GM19193 (cell line): ENCODE measurements at regions not wholly inside any gene's neighbourhood (a gene's known extent, or its start where the extent isn't known, plus 50 kb on each side); places are given as distances from the start of the nearest gene placed in this dataset.

Experiments
- POLR2A ChIP-seq: IDR thresholded peaks from 4 replicates; pipeline ENCODE4 v1.6.1; 2011; ENCODE audit not compliant: insufficient read depth, insufficient read length; ENCODE audit errors: extremely low read depth

DNA sequence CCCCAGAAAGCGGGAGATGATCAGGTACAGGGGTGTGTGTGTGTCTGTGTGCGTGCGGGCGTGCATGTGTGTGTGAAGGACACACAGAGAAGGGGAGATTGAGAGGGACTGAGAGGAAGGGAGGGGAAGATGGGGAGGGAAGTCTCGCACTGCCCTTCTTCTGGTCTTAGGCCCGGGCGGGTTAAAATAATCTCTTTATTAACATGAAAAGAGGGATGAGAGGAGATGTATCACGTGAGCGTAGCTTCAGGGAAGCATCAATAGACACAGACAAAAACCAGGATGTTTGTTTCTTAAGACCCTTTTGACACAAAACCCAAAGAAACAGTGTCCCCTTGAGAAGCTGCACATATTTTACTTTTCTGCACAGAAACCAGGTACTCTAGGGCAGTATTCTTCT lies 347.3 kb downstream of the BRD1 start:
- no peak for TF ChIP-seq POLR2A

DNA sequence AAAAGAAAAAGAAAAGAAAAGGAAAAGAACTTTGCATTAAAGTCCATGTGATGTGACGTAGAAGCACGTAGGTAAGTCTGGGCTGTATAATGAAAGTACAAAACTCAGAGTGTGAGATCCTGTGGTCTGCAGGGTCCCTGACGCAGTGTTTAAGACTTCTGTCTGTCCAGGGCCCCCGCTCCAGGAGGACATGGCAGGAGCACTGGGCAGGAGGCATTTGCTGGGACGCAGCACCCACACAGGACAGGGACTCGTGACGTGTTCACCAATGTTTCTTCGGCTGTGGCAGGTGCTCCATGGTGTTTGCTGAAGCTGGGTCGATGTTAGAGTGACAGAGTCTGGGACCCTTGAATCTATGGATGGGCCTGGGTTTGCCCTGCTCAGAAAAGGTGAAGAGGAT lies 348.1 kb downstream of the BRD1 start:
- TF ChIP-seq POLR2A, result no peak

DNA sequence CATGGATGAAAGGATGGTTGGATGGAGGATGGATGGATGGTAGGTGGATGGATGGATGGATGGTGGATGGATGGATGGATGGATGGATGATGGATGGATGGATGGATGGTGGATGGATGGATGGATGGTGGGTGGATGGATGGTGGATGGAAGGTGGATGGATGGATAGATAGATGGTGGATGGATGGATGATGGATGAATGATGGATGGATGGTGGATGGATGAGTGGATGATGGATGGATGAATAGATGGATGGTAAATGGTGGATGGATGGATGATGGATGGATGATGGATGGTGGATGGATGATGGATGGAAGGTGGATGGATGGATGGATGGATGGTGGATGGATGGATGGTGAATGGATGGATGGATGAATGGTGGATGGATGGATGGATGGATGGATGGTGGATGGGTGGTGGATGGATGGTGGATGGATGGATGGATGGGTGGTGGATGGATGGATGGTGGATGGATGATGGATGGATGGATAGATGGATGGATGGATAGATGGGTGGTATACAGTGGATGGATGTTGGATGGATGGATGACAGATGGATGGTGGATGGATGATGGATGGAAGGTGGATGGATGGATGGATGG lies 350.8 kb downstream of the BRD1 start:
- no peak for TF ChIP-seq POLR2A

DNA sequence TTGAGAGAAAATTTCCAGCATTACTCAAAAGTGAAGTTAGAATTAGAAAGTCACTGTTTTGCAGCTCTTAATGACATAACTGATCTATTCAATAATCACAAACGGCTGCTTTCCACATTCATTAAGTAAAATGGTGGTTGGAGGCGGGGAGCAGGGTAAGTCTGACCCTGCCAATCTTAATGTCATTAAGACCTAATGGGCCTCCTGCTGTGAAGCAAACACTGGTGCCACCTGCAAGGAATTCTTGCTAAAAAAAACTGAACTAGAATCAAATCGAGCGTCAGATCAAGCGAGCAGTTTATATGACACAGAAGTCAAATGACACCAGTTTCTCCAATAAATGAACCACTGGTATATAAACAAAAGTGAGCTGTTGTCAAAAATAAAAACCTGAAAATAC lies 351.5 kb downstream of the BRD1 start:
- TF ChIP-seq POLR2A, result no peak

DNA sequence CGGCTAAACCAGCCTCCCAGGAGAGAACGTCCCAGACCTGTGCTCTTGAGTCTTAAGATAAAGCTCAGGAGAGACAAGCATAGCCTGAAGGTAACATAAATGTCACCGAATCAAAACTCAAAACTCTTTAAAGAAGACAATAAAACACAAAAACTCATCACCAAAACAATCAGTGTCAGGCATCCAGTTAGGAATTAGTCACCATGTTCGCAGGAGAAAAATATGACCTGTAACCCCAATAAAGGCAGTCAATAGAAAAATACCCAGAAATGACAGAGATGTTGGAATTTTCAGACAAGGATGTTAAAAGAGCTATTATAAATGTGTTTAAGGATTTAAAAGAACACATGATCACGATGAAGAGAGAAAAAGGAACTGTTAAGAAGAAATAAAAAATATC lies 352.4 kb downstream of the BRD1 start:
- TF ChIP-seq POLR2A, result no peak

DNA sequence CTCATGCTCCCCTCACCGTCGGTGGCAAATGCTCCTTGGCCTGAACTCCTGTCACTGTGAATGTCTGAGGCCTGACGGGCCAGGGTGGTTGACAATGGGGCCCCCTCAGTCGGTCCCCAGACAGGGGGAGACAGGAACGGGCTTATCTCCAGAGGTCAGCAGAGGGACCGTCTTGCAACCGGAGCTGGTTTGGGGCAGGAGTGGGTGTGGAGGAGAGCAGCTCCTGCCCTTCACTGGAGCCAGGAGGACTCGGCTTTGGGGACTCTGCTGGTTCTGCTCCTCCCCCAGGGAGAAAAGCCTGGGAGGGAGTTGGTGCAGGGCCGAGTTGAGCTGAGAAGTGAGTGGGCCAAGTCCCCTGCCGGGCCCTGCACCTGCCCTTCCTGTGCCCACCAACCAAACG lies 354.4 kb downstream of the BRD1 start:
- no peak for TF ChIP-seq POLR2A

DNA sequence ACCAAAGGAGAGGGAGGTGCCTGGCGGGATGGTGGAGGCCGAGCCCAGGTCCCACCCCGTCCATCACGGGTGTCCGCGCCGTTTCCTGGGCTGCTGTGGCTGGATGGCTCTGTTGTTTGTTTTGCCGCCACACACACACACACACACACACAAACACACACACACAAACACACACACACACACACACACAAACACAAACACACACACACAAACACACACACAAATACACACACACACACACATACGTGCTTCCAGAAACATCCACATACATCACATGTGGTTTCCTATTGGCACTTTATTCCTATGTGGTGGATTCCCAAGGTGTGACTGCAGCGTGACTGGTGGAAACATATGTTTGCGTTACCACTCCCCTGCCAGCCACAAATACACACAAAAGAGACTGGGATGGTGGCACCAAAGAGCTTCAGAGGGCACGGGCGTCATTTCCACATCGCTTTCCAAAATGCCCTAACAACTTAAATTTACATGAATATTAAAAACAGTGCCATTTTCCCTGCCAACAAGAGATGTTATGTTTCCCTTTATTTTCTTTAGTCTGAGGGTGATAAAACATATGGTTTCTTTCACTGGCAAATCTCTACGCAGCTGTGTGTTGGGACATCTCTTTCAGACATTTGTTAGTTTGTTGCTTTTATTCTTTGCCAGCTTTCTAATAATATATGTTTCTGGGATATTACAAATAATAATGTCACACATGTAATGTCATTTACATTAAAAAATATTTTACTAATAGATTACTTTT lies 356.8 kb downstream of the BRD1 start:
- TF ChIP-seq POLR2A, result no peak

DNA sequence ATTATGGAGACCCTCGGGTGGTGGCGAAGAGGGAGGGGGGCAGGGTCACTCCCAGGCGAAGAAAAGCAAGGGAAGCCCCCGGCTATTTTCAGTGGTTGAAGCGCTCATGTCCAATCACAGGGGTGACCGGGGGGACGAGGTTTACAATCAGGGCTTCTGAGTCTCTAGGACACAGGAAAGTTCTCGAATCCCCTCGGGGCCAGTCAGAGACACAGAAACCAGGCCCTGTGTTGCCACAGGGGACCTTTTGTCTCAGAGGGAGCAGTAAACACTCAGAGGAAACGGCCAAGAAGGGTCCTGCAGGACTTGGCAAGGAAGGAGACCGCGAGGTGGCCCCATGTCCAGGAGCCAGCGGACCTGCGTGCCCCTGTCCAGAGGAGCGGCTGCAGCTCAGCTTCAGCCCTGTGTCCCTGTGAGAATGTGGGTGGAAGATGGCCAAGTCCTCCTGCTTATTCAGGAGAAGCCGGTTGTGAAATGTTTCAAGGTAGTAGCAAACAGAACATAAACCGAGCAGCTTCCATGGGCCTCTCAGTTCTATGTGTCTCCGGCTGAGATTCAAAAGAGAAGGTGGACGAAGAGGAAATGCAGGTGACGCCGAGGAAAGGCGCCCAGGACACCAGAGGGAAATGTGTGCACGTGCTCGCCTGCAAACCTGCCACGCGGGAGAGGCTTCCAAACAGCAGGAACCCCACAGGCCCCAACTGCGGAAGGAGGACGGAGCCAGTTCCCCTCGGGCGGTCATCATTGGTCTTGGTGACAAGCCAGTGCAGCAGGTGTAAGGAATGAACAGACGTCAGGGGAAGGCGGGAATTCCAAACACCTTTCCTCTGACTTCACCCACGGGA lies 357.6 kb downstream of the BRD1 start:
- TF ChIP-seq POLR2A, result no peak

DNA sequence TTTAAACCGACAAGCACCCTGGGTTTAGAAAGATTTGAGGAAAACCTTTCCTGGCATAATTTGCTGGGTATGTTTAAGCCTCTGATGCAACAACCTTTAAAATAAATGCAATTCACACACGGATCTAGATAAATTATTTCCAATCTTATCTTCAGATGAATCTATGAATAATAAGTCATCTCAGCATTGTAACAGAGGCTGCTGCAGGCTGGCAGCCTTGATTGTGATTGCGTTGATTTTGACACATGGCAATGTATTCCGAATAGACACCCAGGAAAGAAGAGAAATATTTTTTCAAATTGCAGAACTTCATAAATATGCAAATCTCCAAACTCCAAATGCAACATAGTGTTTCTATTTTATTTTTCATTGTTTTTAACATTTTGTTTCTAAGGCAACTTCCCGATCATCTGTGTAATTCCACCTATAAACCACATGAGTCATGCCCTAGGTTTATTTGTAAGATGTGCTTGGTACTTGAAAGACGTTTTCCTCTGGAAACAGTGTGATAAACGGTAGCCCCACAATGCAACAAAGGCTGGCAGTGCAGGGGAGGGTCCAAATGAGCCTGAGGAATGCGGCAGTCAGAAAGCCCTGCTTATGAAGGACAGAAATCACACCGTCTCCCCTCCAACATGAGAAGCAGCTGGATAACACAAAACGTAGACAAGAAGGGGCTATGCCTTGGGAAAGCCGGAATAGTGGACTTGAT lies 359.0 kb downstream of the BRD1 start:
- TF ChIP-seq POLR2A, result no peak

DNA sequence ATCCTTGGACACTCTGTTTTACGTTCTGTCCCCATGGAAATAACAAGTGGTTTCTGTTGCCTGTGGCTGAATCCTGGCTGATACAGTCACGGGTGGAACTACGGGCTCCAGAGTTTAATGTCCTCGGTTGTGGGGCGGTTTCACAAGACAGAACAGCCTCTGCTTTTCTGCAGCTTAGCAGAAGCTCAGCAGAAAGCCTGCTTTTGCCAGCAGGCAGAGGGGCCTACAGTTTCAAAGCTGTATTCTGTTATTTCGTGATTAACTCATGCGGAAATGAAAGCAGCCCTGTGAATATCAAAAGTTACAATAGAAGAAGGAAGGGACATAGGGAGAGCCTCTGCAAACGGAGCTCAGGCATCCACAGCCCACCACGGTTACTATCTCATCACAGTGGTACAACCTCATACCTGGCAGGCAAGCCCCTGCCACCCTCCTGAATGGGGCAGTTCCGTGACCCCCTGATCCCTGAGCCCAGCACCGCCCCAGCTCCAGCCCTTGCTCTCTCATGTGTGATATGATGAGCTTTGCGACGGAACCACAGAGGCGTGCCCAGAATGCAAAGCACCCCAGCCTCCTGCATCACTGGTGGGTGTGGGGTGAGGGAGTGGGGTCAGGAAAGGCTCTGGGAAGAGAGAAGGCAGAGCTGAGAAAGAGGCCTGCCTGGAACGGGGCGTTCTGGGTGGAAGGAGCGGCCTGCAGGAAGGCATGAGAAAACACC lies 360.6 kb downstream of the BRD1 start:
- TF ChIP-seq POLR2A, result no peak

DNA sequence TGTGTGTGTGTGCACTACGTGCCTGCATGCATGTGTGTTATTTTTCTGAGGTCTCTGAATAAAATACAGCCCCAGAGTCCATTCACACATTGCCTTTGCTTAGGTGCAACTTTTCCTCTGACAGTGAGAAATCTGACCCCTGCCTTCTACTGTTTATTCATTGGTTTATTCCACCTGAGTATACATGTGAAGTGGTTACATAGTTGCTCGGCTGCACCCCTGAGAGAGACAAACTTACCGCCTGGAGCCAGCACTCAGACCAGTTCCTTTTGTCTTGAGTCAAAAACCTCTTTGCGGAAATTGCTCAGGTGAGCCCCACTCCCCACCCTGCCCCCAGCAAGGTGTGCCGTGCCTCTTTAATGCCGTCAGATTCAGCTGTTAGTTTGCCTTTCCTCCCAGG lies 363.6 kb downstream of the BRD1 start:
- no peak for TF ChIP-seq POLR2A

DNA sequence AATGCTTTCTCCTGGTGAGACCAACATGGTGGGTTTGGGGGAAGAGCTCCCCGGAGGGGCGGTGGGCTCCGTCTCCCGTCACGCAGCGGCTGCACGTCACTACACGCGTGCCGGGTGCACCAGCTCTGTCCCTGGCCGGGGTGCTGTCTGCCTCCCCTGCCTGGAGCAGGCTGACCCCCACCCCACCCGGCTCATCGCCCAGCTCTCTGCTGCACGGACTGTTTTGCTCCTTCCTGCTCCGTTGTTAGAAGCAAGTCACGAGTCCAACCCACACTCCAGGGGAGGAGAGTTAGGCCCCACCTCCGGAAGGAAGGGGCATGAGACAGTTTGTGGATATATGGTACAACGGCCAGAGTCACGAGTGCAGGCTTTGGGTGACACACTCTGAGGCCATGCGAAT lies 364.9 kb downstream of the BRD1 start:
- no peak for TF ChIP-seq POLR2A

DNA sequence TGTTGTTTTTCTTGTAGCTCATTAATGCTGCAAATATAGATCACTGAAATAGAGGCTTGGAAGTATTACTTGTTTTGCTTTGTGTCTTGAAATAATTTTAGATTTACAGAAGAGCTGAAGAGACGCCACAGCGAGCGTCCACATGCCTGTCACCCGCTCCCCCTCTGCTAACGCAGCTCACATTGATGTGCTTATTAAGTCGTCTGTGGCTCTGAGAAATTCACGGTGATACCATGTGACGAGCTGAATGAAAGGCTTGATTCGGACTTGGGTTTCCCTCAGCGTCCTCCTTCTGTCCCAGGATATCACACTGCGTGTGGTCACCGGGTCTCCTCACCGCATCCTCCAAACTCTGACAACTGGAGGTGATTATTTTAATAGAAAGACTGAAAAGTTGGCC lies 365.4 kb downstream of the BRD1 start:
- no peak for TF ChIP-seq POLR2A

DNA sequence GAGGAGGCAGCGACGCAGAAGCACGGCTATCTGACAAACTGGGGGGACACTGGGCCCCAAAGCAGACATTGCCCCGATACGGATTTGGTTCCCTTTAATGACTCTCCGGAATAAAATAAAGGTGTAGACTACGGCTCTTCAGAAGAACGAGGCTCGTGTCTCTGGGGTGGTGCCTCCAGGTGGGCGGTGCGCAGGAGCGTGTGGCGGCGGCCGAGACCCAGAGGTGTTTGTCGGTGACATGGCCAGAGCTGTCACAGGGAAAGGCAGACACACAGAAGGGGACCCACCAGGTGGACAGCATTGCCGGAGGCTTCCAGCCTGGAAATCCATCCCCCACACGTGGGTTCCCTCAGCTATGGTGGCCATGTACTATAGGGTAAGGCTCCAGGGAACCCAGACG lies 366.0 kb downstream of the BRD1 start:
- TF ChIP-seq POLR2A, result no peak
